Smooth muscle cell (in vitro differentiated cells): ENCODE measurements at regions not wholly inside any gene's neighbourhood (a gene's known extent, or its start where the extent isn't known, plus 50 kb on each side); places are given as distances from the start of the nearest gene placed in this dataset.

ENCODE experiments used
- DNase-seq: peaks from one replicate; lab custom pipeline; 2025; ENCODE audit not compliant: unreplicated experiment; lab: John Stamatoyannopoulos, UW
- H2AFZ ChIP-seq: fragments of 200-600 bp; sonication (generic); 2 replicates; pipeline ENCODE4 v1.6.0; 2016; ENCODE audit warnings: antibody characterized with exemption, low read depth, mild to moderate bottlenecking
- H3F3A ChIP-seq: fragments of 200-600 bp; sonication (generic); 2 replicates; pipeline ENCODE4 v1.6.0; 2017; ENCODE audit warnings: antibody characterized with exemption, low read depth
- H3K27ac ChIP-seq: fragments of 200-600 bp; sonication (generic); 2 replicates; pipeline ENCODE4 v1.5.1; 2016; ENCODE audit warnings: low read depth, mild to moderate bottlenecking
- H3K27me3 ChIP-seq: fragments of 200-600 bp; sonication (generic); 2 replicates; pipeline ENCODE4 v1.6.1; 2016; ENCODE audit warnings: low read depth, mild to moderate bottlenecking
- H3K36me3 ChIP-seq: fragments of 200-600 bp; sonication (generic); 2 replicates; pipeline ENCODE4 v1.5.1; 2016; ENCODE audit warnings: low read depth
- H3K4me1 ChIP-seq: fragments of 200-600 bp; sonication (generic); 2 replicates; pipeline ENCODE4 v1.5.1; 2016; ENCODE audit warnings: low read depth
- H3K4me2 ChIP-seq: fragments of 200-600 bp; sonication (generic); 2 replicates; pipeline ENCODE4 v1.6.0; 2016; ENCODE audit warnings: mild to moderate bottlenecking
- H3K4me3 ChIP-seq: fragments of 200-600 bp; sonication (generic); 2 replicates; pipeline ENCODE4 v1.5.1; 2016; ENCODE audit warnings: mild to moderate bottlenecking
- H3K79me2 ChIP-seq: fragments of 200-600 bp; sonication (generic); 2 replicates; pipeline ENCODE4 v1.6.0; 2016; ENCODE audit warnings: low read depth, mild to moderate bottlenecking
- H3K9ac ChIP-seq: fragments of 200-600 bp; sonication (generic); 2 replicates; pipeline ENCODE4 v1.6.0; 2016; ENCODE audit warnings: low read depth
- H3K9me3 ChIP-seq: fragments of 200-600 bp; sonication (generic); replicated peaks from 2 replicates; pipeline ENCODE4 v1.5.1; 2016; ENCODE audit warnings: low read depth
- H4K20me1 ChIP-seq: fragments of 200-600 bp; sonication (generic); 2 replicates; pipeline ENCODE4 v1.6.0; 2016; ENCODE audit warnings: low read depth
- CTCF ChIP-seq: fragments of 200-600 bp; sonication (generic); IDR thresholded peaks from 2 replicates; pipeline ENCODE4 v1.5.1; 2017; ENCODE audit warnings: borderline replicate concordance, mild to moderate bottlenecking, antibody characterized with exemption; ENCODE audit not compliant: insufficient read depth, poor library complexity, severe bottlenecking
- WGBS: methylation state at CpG from one replicate; pipeline ENCODE4 v1.1.7; 2016; ENCODE audit warnings: low lambda C conversion rate; 5-methylcytosine and 5-hydroxymethylcytosine counted together

GRCh38 chr20:52056203-52057062, 135.1 kb downstream of the ZFP64 start:
- no peak for DNase-seq
- H3K4me1 ChIP-seq, result peaks cover 4% of the 10 kb centered on the region
- no peaks in the 10 kb centered on the region for H4K20me1 ChIP-seq
- H3K9ac ChIP-seq, result no peak overlapping the region
- no peaks in the 10 kb centered on the region for H3F3A ChIP-seq
- no peak overlapping the region for H3K4me3 ChIP-seq
- H2AFZ ChIP-seq, result no peak overlapping the region
- H3K36me3 ChIP-seq, result no peaks in the 10 kb centered on the region
- H3K9me3 ChIP-seq, result no peaks in the 10 kb centered on the region
- TF ChIP-seq CTCF, result no peak
- H3K4me2 ChIP-seq, result no peak overlapping the region
- no peaks in the 10 kb centered on the region for H3K27me3 ChIP-seq
- no peak overlapping the region for H3K27ac ChIP-seq
- H3K79me2 ChIP-seq, result no peaks in the 10 kb centered on the region

- WGBS, result 97% methylated on average over 5 of the region's 5 CpGs
- H3K27me3 ChIP-seq, result no peaks in the 10 kb centered on the region
Observed at GRCh38 chr20:52054123-52054522, 137.5 kb downstream of the ZFP64 start.

GRCh38 chr20:52049001-52049731, 142.4 kb downstream of the ZFP64 start:
- peak overlapping the region; percentile 37 for H3K27ac ChIP-seq
- H3K4me1 ChIP-seq, result peaks cover 33% of the 10 kb centered on the region
- H4K20me1 ChIP-seq, result no peaks in the 10 kb centered on the region
- no peaks in the 10 kb centered on the region for H3K27me3 ChIP-seq
- no peaks in the 10 kb centered on the region for H3K79me2 ChIP-seq
- 6% methylated on average over 7 of the region's 7 CpGs for WGBS
- peaks cover 13% of the 10 kb centered on the region for H3F3A ChIP-seq
- DNase-seq, result no peak
- no peak for TF ChIP-seq CTCF
- peak overlapping the region; percentile 78 for H3K4me2 ChIP-seq
- H3K4me3 ChIP-seq, result no peak overlapping the region
- H3K36me3 ChIP-seq, result no peaks in the 10 kb centered on the region
- peak overlapping the region; percentile 56 for H2AFZ ChIP-seq
- H3K9me3 ChIP-seq, result no peaks in the 10 kb centered on the region
- no peak overlapping the region for H3K9ac ChIP-seq

More at GRCh38 chr20:52054123-52054522, 137.5 kb downstream of the ZFP64 start:
- Histone ChIP-seq H3K4me2 (no peak overlapping the region), H3K4me1 (peaks cover 4% of the 10 kb centered on the region), H3K27ac (no peak overlapping the region), H2AFZ (no peak overlapping the region), H3F3A (no peaks in the 10 kb centered on the region), H4K20me1 (no peaks in the 10 kb centered on the region), H3K4me3 (no peak overlapping the region), H3K36me3 (no peaks in the 10 kb centered on the region), H3K9me3 (no peaks in the 10 kb centered on the region), H3K79me2 (no peaks in the 10 kb centered on the region), H3K9ac (no peak overlapping the region)
- no peak for TF ChIP-seq CTCF
- no peak for DNase-seq
